HCT116 (cell line): ENCODE measurements at regions not wholly inside any gene's neighbourhood (a gene's known extent, or its start where the extent isn't known, plus 50 kb on each side); places are given as distances from the start of the nearest gene placed in this dataset.

Experiments used
- CTCF ChIP-seq, 3 experiments: fragments of 200-600 bp in 1 of 3; sonication (generic) in 1 of 3; IDR thresholded peaks in 2 of 3; conservative IDR thresholded peaks in 1 of 3; 2 replicates each; pipeline ENCODE4 v1.5.1; 2012 to 2017; ENCODE audit warnings: low read depth in 2 of 3, low read length in 2 of 3, antibody characterized with exemption in 1 of 3, borderline replicate concordance in 1 of 3, control low read depth in 1 of 3, mild to moderate bottlenecking in 1 of 3, mixed read lengths in 1 of 3, mixed run types in 1 of 3, moderate library complexity in 1 of 3; ENCODE audit not compliant: insufficient read depth in 1 of 3
- EZH2 ChIP-seq: fragments of 200-600 bp; sonication (generic); IDR thresholded peaks from 2 replicates; pipeline ENCODE4 v1.6.1; 2017; ENCODE audit warnings: antibody characterized with exemption, mixed run types
- JUND ChIP-seq: IDR thresholded peaks from 2 replicates; pipeline ENCODE4 v1.6.1; 2012
- POLR2A ChIP-seq: IDR thresholded peaks from 2 replicates; pipeline ENCODE4 v1.7.0; 2011; ENCODE audit warnings: borderline replicate concordance; ENCODE audit not compliant: insufficient read depth, insufficient read length; ENCODE audit errors: extremely low read depth

GRCh38 chr12:90899456-90900182 lies 55.4 kb downstream of the CCER1 start:
- no peak for TF ChIP-seq CTCF (IDR thresholded peaks at IDR 0.05 in 2 of 3, conservative IDR thresholded peaks at IDR 0.05 in 1 of 3; ENCODE audit: borderline replicate concordance in 1 of 3, insufficient read depth in 1 of 3, low read depth in 2 of 3, low read length in 2 of 3)
- no peak for TF ChIP-seq POLR2A
- no peak for TF ChIP-seq JUND
- no peak for TF ChIP-seq EZH2
